ENCODE measurements at regions not wholly inside any gene's neighbourhood (a gene's known extent, or its start where the extent isn't known, plus 50 kb on each side); places are given as distances from the start of the nearest gene placed in this dataset.

- TF ChIP-seq CTCF (IDR thresholded peaks at IDR 0.05) (no peak), POLR2A (IDR thresholded peaks at IDR 0.05) (no peak)
Observed at GRCh38 chr6:47133230-47134000, 91.3 kb upstream of the ADGRF1 start.
